ENCODE measurements at regions not wholly inside any gene's neighbourhood (a gene's known extent, or its start where the extent isn't known, plus 50 kb on each side); places are given as distances from the start of the nearest gene placed in this dataset.
"Not testable (repeated sequence)": the region's sequence is repeated elsewhere in the genome, so short reads cannot be mapped to it uniquely, and the experiment has no call there.

DNA sequence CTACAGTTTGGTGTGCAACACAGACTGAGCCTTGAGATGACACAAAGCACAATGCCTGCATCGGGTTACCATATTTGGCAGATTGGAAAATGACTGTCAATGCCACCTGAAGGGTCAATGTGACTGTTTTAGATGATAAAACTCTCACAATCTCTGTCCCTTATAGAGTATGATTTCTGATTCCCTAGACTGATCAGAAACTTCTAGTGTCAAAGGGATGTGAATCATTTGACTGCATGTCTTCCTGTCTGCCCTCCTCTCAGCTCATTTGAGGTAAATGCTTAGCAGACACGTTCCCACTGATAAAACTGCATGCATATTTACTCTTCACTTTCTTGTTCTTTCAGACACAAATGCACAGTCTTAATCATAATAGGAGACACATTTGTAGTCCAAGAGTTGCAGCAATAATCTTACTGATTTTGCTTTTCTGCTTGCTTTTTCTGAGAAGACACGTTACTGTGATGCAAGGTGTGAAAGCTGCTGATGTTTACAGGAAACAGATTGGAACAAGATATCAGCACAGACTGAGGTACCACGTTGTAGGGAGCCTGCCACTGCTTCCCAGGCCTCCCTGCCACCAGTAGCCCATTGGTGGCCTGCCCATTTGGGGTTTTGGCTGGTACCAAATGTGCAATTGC, 77.8 kb downstream of the GCNT4 start:
- H3K9me3 ChIP-seq (ENCODE audit: control insufficient read depth, insufficient read depth, low read length), result no peaks in the 10 kb centered on the region
- no peaks in the 10 kb centered on the region for H3K27me3 ChIP-seq (ENCODE audit: control insufficient read depth, insufficient read depth, low read length)
- H3K4me1 ChIP-seq (ENCODE audit: control insufficient read depth, insufficient read depth, low read length), result peaks cover 29% of the 10 kb centered on the region
- WGBS (ENCODE audit: insufficient coverage), result 28% methylated on average over 4 of the region's 4 CpGs
- H3K9me3 Mint-ChIP-seq, result peaks cover 0 to 2% of the 10 kb centered on the region in 2 donors
- peak; percentile 79 to 83 (median 79) for ATAC-seq
- no peaks in the 10 kb centered on the region for H3K36me3 ChIP-seq (ENCODE audit: control insufficient read depth, insufficient read depth, low read length)
- intact Hi-C loops (cut with micrococcal nuclease), result no loop called here
- H3K4me3 Mint-ChIP-seq, result peak overlapping the region; percentile 22
- DNase-seq, result peak in 1 of 2 donors; percentile 55
- H3K4me1 Mint-ChIP-seq, result peaks cover 37 to 39% of the 10 kb centered on the region in 2 donors
- H3K27ac Mint-ChIP-seq, result peak overlapping the region; percentile 72 to 80
- H3K4me3 ChIP-seq (ENCODE audit: low read length), result no peak overlapping the region
- no peaks in the 10 kb centered on the region for H3K36me3 Mint-ChIP-seq
- TF ChIP-seq, protein P1, sequence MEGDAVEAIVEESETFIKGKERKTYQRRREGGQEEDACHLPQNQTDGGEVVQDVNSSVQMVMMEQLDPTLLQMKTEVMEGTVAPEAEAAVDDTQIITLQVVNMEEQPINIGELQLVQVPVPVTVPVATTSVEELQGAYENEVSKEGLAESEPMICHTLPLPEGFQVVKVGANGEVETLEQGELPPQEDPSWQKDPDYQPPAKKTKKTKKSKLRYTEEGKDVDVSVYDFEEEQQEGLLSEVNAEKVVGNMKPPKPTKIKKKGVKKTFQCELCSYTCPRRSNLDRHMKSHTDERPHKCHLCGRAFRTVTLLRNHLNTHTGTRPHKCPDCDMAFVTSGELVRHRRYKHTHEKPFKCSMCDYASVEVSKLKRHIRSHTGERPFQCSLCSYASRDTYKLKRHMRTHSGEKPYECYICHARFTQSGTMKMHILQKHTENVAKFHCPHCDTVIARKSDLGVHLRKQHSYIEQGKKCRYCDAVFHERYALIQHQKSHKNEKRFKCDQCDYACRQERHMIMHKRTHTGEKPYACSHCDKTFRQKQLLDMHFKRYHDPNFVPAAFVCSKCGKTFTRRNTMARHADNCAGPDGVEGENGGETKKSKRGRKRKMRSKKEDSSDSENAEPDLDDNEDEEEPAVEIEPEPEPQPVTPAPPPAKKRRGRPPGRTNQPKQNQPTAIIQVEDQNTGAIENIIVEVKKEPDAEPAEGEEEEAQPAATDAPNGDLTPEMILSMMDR (IDR thresholded peaks at IDR 0.05), result no peak
- peak overlapping the region; percentile 64 for H3K27ac ChIP-seq (ENCODE audit: low read length)
- H3K27me3 Mint-ChIP-seq (ENCODE audit: low read depth in 2 of 2), result peaks cover 0 to 6% of the 10 kb centered on the region in 2 donors

DNA sequence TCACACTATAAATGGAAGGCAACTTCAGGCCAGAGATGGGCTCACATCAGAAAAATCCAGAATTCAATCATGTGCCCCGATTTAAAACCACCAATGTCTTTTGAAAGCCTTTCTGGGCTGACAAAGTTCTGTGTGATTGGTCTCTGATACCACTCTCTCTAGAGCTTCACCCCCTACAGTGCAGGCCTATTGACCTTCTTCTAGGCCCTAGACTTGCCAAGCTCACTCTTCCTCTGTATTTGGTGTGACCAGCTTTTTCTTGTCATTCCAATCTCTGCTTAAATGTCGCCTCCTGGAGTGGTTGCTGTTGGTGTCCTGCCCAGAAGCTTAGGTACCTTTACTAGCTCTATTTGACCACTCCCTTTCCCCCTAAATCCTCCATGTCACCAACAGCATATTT, 78.7 kb downstream of the GCNT4 start:
- H3K9me3 Mint-ChIP-seq, result peaks cover 0 to 2% of the 10 kb centered on the region in 2 donors
- Histone ChIP-seq H3K27ac (ENCODE audit: low read length) (peak overlapping the region; percentile 38), H3K9me3 (ENCODE audit: control insufficient read depth, insufficient read depth, low read length) (no peaks in the 10 kb centered on the region), H3K4me3 (ENCODE audit: low read length) (no peak overlapping the region), H3K4me1 (ENCODE audit: control insufficient read depth, insufficient read depth, low read length) (peaks cover 29% of the 10 kb centered on the region), H3K36me3 (ENCODE audit: control insufficient read depth, insufficient read depth, low read length) (no peaks in the 10 kb centered on the region), H3K27me3 (ENCODE audit: control insufficient read depth, insufficient read depth, low read length) (no peaks in the 10 kb centered on the region)
- H3K36me3 Mint-ChIP-seq, result no peaks in the 10 kb centered on the region
- intact Hi-C loops (cut with micrococcal nuclease), result no loop called here
- peak overlapping the region in 1 of 2 donors; percentile 80 for H3K27ac Mint-ChIP-seq
- TF ChIP-seq, protein P1 (IDR thresholded peaks at IDR 0.05), result no peak
- 97% methylated on average over 2 of the region's 2 CpGs for WGBS (ENCODE audit: insufficient coverage)
- DNase-seq (no peak), ATAC-seq (no peak)
- peaks cover 0 to 2% of the 10 kb centered on the region in 2 donors for H3K27me3 Mint-ChIP-seq (ENCODE audit: low read depth in 2 of 2)
- H3K4me1 Mint-ChIP-seq, result peaks cover 37 to 39% of the 10 kb centered on the region in 2 donors
- H3K4me3 Mint-ChIP-seq, result no peak overlapping the region

DNA sequence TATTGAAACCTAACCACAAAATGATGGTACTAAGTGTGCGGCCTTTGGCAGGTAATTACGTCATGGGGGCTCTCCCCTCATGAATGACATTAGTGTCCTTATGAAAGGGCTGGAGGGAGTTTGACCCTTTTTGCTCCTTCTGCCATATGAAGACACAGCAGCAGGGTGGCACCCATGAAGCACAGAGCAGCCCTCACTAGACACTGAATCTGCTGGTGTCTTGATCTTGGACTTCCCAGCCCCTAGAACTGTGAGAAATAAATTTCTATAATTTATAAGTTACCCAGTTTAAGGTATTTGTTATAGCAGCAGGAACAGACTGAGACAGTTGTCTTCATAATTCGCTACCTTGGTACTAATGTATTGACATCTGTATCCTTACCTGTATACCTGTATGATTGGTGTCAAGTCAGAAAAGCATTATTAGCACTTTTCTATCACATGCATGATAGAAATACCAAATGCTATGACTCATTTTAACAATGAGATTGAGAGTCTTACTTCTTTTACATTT, 80.4 kb downstream of the GCNT4 start:
- Mint-ChIP-seq H3K4me1 (peaks cover 30 to 31% of the 10 kb centered on the region in 2 donors), H3K9me3 (peaks cover 0 to 2% of the 10 kb centered on the region in 2 donors), H3K27me3 (ENCODE audit: low read depth in 2 of 2) (peaks cover 0 to 4% of the 10 kb centered on the region in 2 donors), H3K36me3 (no peaks in the 10 kb centered on the region), H3K27ac (no peak overlapping the region), H3K4me3 (no peak overlapping the region)
- no peak for DNase-seq
- no peak overlapping the region for H3K27ac ChIP-seq (ENCODE audit: low read length)
- H3K27me3 ChIP-seq (ENCODE audit: control insufficient read depth, insufficient read depth, low read length), result no peaks in the 10 kb centered on the region
- intact Hi-C loops (cut with micrococcal nuclease), result no loop called here
- H3K4me3 ChIP-seq (ENCODE audit: low read length), result no peak overlapping the region
- H3K9me3 ChIP-seq (ENCODE audit: control insufficient read depth, insufficient read depth, low read length), result no peaks in the 10 kb centered on the region
- ATAC-seq, result no peak
- no peaks in the 10 kb centered on the region for H3K36me3 ChIP-seq (ENCODE audit: control insufficient read depth, insufficient read depth, low read length)
- TF ChIP-seq, protein P1 (IDR thresholded peaks at IDR 0.05), result no peak
- WGBS (ENCODE audit: insufficient coverage), result 90% methylated on average over 2 of the region's 3 CpGs
- H3K4me1 ChIP-seq (ENCODE audit: control insufficient read depth, insufficient read depth, low read length), result peaks cover 19% of the 10 kb centered on the region

DNA sequence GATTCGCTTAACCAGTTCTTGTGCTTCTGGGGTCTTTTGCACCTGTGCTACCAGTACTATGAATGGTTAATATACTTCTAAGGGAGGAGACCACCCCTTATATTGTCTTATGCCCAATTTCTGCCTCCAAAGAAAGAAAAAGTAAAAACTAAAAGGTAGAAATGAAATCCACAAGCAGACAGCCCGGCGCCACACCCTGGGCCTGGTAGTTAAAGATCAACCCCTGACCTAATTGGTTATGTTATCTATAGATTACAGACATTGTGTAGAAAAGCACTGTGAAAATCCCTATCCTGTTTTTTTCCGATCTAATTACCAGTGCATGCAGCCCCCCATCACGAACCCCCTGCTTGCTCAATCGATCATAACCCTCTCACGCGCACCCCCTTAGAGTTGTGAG, 81.5 kb downstream of the GCNT4 start:
- intact Hi-C loops (cut with micrococcal nuclease); H3K27me3 Mint-ChIP-seq (ENCODE audit: low read depth in 2 of 2); H3K9me3 ChIP-seq (ENCODE audit: control insufficient read depth, insufficient read depth, low read length); H3K27ac Mint-ChIP-seq; H3K27ac ChIP-seq (ENCODE audit: low read length); H3K36me3 ChIP-seq (ENCODE audit: control insufficient read depth, insufficient read depth, low read length); H3K9me3 Mint-ChIP-seq; H3K27me3 ChIP-seq (ENCODE audit: control insufficient read depth, insufficient read depth, low read length); H3K4me3 Mint-ChIP-seq; DNase-seq; H3K4me3 ChIP-seq (ENCODE audit: low read length); ATAC-seq; H3K36me3 Mint-ChIP-seq: not testable (repeated sequence)
- peaks cover 19% of the 10 kb centered on the region for H3K4me1 ChIP-seq (ENCODE audit: control insufficient read depth, insufficient read depth, low read length)
- WGBS (ENCODE audit: insufficient coverage), result 95% methylated on average over 6 of the region's 8 CpGs
- peaks cover 23% of the 10 kb centered on the region in 2 donors for H3K4me1 Mint-ChIP-seq
